Gastrocnemius medialis (tissue), 4 donors: ENCODE measurements at regions not wholly inside any gene's neighbourhood (a gene's known extent, or its start where the extent isn't known, plus 50 kb on each side); places are given as distances from the start of the nearest gene placed in this dataset.

Source experiments
- ATAC-seq, 2 donors: fragments of 150-250 bp; one replicate each; pipeline ENCODE4 v1.9.1; 2016
- DNase-seq, 2 donors: peaks; one replicate each; pipeline ENCODE4 v3.0.0-alpha.2; 2019
- H3K27ac ChIP-seq, 4 donors: fragments of 200-600 bp; sonication (generic); 1 replicate in 1 of 4; 2 replicates in 3 of 4; pipeline ENCODE4 v1.5.1; 2016 to 2018; ENCODE audit warnings: mild to moderate bottlenecking in 2 of 4, moderate library complexity in 1 of 4
- H3K27me3 ChIP-seq, 3 donors: fragments of 200-600 bp; sonication (generic) in 2 of 3; 1 replicate in 1 of 3; 2 replicates in 2 of 3; pipeline versions ENCODE4 v1.5.1 to v1.6.0; 2016 to 2019; ENCODE audit warnings: mild to moderate bottlenecking in 1 of 3, moderate library complexity in 1 of 3
- H3K36me3 ChIP-seq, 2 donors: fragments of 200-600 bp; sonication (generic) in 1 of 2; one replicate each; pipeline ENCODE4 v1.5.1; 2017 to 2018
- H3K4me1 ChIP-seq, 2 donors: fragments of 200-600 bp; sonication (generic) in 1 of 2; one replicate each; pipeline ENCODE4 v1.5.1; 2016 to 2017; ENCODE audit warnings: mild to moderate bottlenecking in 2 of 2
- H3K4me3 ChIP-seq, 4 donors: fragments of 200-600 bp; sonication (generic) in 3 of 4; 1 replicate in 1 of 4; 2 replicates in 3 of 4; pipeline ENCODE4 v1.5.1; 2016 to 2019; ENCODE audit warnings: mild to moderate bottlenecking in 2 of 4
- H3K9me3 ChIP-seq, 3 donors: fragments of 200-600 bp; sonication (generic) in 2 of 3; 1 replicate in 1 of 3; 2 replicates in 2 of 3; pipeline ENCODE4 v1.5.1; 2016 to 2019
- CTCF ChIP-seq, 5 experiments: fragments of 450-650 bp in 3 of 5; fragments of 200-600 bp in 2 of 5; sonication (generic) in 2 of 5; IDR thresholded peaks in 4 of 5; conservative IDR thresholded peaks in 1 of 5; 1 replicate in 4 of 5; 2 replicates in 1 of 5; pipeline ENCODE4 v1.5.1; 2016 to 2019; ENCODE audit warnings: antibody characterized with exemption in 5 of 5, mild to moderate bottlenecking in 3 of 5, moderate library complexity in 3 of 5
- POLR2A ChIP-seq, 2 donors: fragments of 450-650 bp; IDR thresholded peaks; one replicate each; pipeline ENCODE4 v1.6.1; 2017; ENCODE audit warnings: antibody characterized with exemption in 2 of 2, mild to moderate bottlenecking in 2 of 2, moderate library complexity in 2 of 2
- in situ Hi-C, 4 donors: fragments of 200-750 bp; cut with MboI; loops; one replicate each; pipeline versions ENCODE4 v1.15.0 to v1.8.0; 2017; ENCODE audit warnings: low sequenced_read_pairs in 4 of 4
- intact Hi-C: fragments of 100-400 bp; cut with DNase I; formaldehyde crosslinking; loops from one replicate; pipeline ENCODE4 v1.15.1; 2023; ENCODE audit warnings: low total_unique reads

- Histone ChIP-seq H3K36me3 (no peaks in the 10 kb centered on the region), H3K9me3 (no peaks in the 10 kb centered on the region), H3K4me1 (no peaks in the 10 kb centered on the region), H3K4me3 (no peak overlapping the region), H3K27me3 (no peaks in the 10 kb centered on the region), H3K27ac (no peak overlapping the region)
- in situ Hi-C loops (no loop called here), intact Hi-C loops (no loop called here)
- no peak for DNase-seq
- TF ChIP-seq POLR2A (IDR thresholded peaks at IDR 0.05) (no peak), CTCF (IDR thresholded peaks at IDR 0.05 in 4 of 5, conservative IDR thresholded peaks at IDR 0.05 in 1 of 5) (no peak)
- no peak for ATAC-seq
Observed at GRCh38 chr3:135558150-135558783, 407.3 kb upstream of the PPP2R3A start.

GRCh38 chr3:135558906-135559305, 406.6 kb upstream of the PPP2R3A start:
- in situ Hi-C loops, result no loop called here
- ATAC-seq, result no peak

GRCh38 chr3:135559802-135560201, 405.7 kb upstream of the PPP2R3A start:
- DNase-seq (no peak), ATAC-seq (no peak)
- H3K27ac ChIP-seq, result no peak overlapping the region
- H3K27me3 ChIP-seq, result no peaks in the 10 kb centered on the region
- no peaks in the 10 kb centered on the region for H3K36me3 ChIP-seq
- TF ChIP-seq CTCF (IDR thresholded peaks at IDR 0.05 in 4 of 5, conservative IDR thresholded peaks at IDR 0.05 in 1 of 5) (no peak), POLR2A (IDR thresholded peaks at IDR 0.05) (no peak)
- no peaks in the 10 kb centered on the region for H3K4me1 ChIP-seq
- in situ Hi-C loops, result no loop called here
- no peak overlapping the region for H3K4me3 ChIP-seq
- intact Hi-C loops, result no loop called here
- H3K9me3 ChIP-seq, result no peaks in the 10 kb centered on the region

More at GRCh38 chr3:135558906-135559305, 406.6 kb upstream of the PPP2R3A start:
- DNase-seq, result no peak
- H3K27ac ChIP-seq, result no peak overlapping the region
- intact Hi-C loops, result no loop called here
- H3K4me3 ChIP-seq, result no peak overlapping the region
- H3K27me3 ChIP-seq, result no peaks in the 10 kb centered on the region
- no peaks in the 10 kb centered on the region for H3K4me1 ChIP-seq
- no peak for TF ChIP-seq POLR2A (IDR thresholded peaks at IDR 0.05)
- TF ChIP-seq CTCF (IDR thresholded peaks at IDR 0.05 in 4 of 5, conservative IDR thresholded peaks at IDR 0.05 in 1 of 5), result no peak
- H3K9me3 ChIP-seq, result no peaks in the 10 kb centered on the region
- H3K36me3 ChIP-seq, result no peaks in the 10 kb centered on the region

GRCh38 chr3:135560847-135561246, 404.7 kb upstream of the PPP2R3A start:
- no peaks in the 10 kb centered on the region for H3K4me1 ChIP-seq
- DNase-seq (no peak), ATAC-seq (no peak)
- intact Hi-C loops (no loop called here), in situ Hi-C loops (no loop called here)
- H3K27me3 ChIP-seq, result no peaks in the 10 kb centered on the region
- no peaks in the 10 kb centered on the region for H3K9me3 ChIP-seq
- H3K36me3 ChIP-seq, result no peaks in the 10 kb centered on the region
- TF ChIP-seq CTCF (IDR thresholded peaks at IDR 0.05 in 4 of 5, conservative IDR thresholded peaks at IDR 0.05 in 1 of 5), result no peak
- TF ChIP-seq POLR2A (IDR thresholded peaks at IDR 0.05), result no peak
- H3K27ac ChIP-seq, result no peak overlapping the region
- no peak overlapping the region for H3K4me3 ChIP-seq

- intact Hi-C loops, result no loop called here
Observed at GRCh38 chr3:135564696-135565095, 400.8 kb upstream of the PPP2R3A start.

More at GRCh38 chr3:135564696-135565095, 400.8 kb upstream of the PPP2R3A start:
- Histone ChIP-seq H3K4me3 (no peak overlapping the region), H3K27me3 (no peaks in the 10 kb centered on the region), H3K4me1 (no peaks in the 10 kb centered on the region), H3K27ac (no peak overlapping the region), H3K9me3 (no peaks in the 10 kb centered on the region), H3K36me3 (no peaks in the 10 kb centered on the region)
- no peak for TF ChIP-seq POLR2A (IDR thresholded peaks at IDR 0.05)
- no peak for TF ChIP-seq CTCF (IDR thresholded peaks at IDR 0.05 in 4 of 5, conservative IDR thresholded peaks at IDR 0.05 in 1 of 5)
- ATAC-seq (no peak), DNase-seq (no peak)
- in situ Hi-C loops, result no loop called here
